ENCODE measurements at regions not wholly inside any gene's neighbourhood (a gene's known extent, or its start where the extent isn't known, plus 50 kb on each side); places are given as distances from the start of the nearest gene placed in this dataset.

GRCh38 chr18:28588884-28589549, 412.1 kb upstream of the CDH2 start:
- DNase-seq (ENCODE audit: low read depth) = no peak

- DNase-seq (ENCODE audit: low read depth) = peak; percentile 20
These were observed 407.8 kb upstream of the CDH2 start for GRCh38 chr18:28584731-28585130.

- DNase-seq (ENCODE audit: low read depth) = no peak
These were observed 405.8 kb upstream of the CDH2 start for GRCh38 chr18:28582724-28583123.

- no peak for DNase-seq (ENCODE audit: low read depth)
These were observed 404.7 kb upstream of the CDH2 start for GRCh38 chr18:28581521-28582071.

GRCh38 chr18:28576941-28577340, 400.0 kb upstream of the CDH2 start:
- DNase-seq (ENCODE audit: low read depth) = no peak

GRCh38 chr18:28575123-28575522, 398.2 kb upstream of the CDH2 start:
- no peak for DNase-seq (ENCODE audit: low read depth)

- no peak for DNase-seq (ENCODE audit: low read depth)
These were observed 397.2 kb upstream of the CDH2 start for GRCh38 chr18:28574175-28574574.

- DNase-seq (ENCODE audit: low read depth) = no peak
These were observed 395.0 kb upstream of the CDH2 start for GRCh38 chr18:28571929-28572328.

- DNase-seq (ENCODE audit: low read depth) = no peak
These were observed 383.4 kb upstream of the CDH2 start for GRCh38 chr18:28560331-28560730.

- DNase-seq (ENCODE audit: low read depth) = no peak
These were observed 382.6 kb upstream of the CDH2 start for GRCh38 chr18:28559511-28559910.

- DNase-seq (ENCODE audit: low read depth) = no peak
These were observed 365.0 kb upstream of the CDH2 start for GRCh38 chr18:28541934-28542333.

- DNase-seq (ENCODE audit: low read depth) = no peak
These were observed 364.5 kb upstream of the CDH2 start for GRCh38 chr18:28541276-28541930.

GRCh38 chr18:28529644-28530043, 352.7 kb upstream of the CDH2 start:
- no peak for DNase-seq (ENCODE audit: low read depth)

- DNase-seq (ENCODE audit: low read depth) = no peak
These were observed 349.3 kb upstream of the CDH2 start for GRCh38 chr18:28526196-28526595.

GRCh38 chr18:28523758-28524475, 347.0 kb upstream of the CDH2 start:
- DNase-seq (ENCODE audit: low read depth) = no peak

GRCh38 chr18:28522236-28522635, 345.3 kb upstream of the CDH2 start:
- DNase-seq (ENCODE audit: low read depth) = no peak

GRCh38 chr18:28519997-28520396, 343.1 kb upstream of the CDH2 start:
- no peak for DNase-seq (ENCODE audit: low read depth)

- DNase-seq (ENCODE audit: low read depth) = no peak
These were observed 337.8 kb upstream of the CDH2 start for GRCh38 chr18:28514699-28515098.

- DNase-seq (ENCODE audit: low read depth) = no peak
These were observed 335.4 kb upstream of the CDH2 start for GRCh38 chr18:28512357-28512756.

GRCh38 chr18:28511413-28511821, 334.5 kb upstream of the CDH2 start:
- DNase-seq (ENCODE audit: low read depth) = peak; percentile 32

GRCh38 chr18:28510210-28510609, 333.3 kb upstream of the CDH2 start:
- no peak for DNase-seq (ENCODE audit: low read depth)

GRCh38 chr18:28504066-28504465, 327.1 kb upstream of the CDH2 start:
- DNase-seq (ENCODE audit: low read depth) = no peak

- DNase-seq (ENCODE audit: low read depth) = no peak
These were observed 317.2 kb upstream of the CDH2 start for GRCh38 chr18:28494151-28494550.
